SHP77 (cell line): ENCODE measurements at regions not wholly inside any gene's neighbourhood (a gene's known extent, or its start where the extent isn't known, plus 50 kb on each side); places are given as distances from the start of the nearest gene placed in this dataset.
A peak's percentile ranks its signal among the peaks of the same experiment; 100 is the strongest.
"Not testable (repeated sequence)": the region's sequence is repeated elsewhere in the genome, so short reads cannot be mapped to it uniquely, and the experiment has no call there.

Experiments
- DNase-seq, 2 experiments: peaks; one replicate each; lab custom pipeline; 2025; lab: John Stamatoyannopoulos, UW

- no peak for DNase-seq
Measured at GRCh38 chrX:63581906-63582305, 203.1 kb downstream of the ARHGEF9 start.

GRCh38 chrX:63581398-63581797 is 203.6 kb downstream of the ARHGEF9 start:
- DNase-seq: no peak

GRCh38 chrX:63576533-63576932 is 208.5 kb downstream of the ARHGEF9 start:
- no peak for DNase-seq

GRCh38 chrX:63575700-63576099 is 209.3 kb downstream of the ARHGEF9 start:
- DNase-seq: not testable (repeated sequence)

- DNase-seq: no peak
Measured at GRCh38 chrX:63566856-63567255, 215.7 kb upstream of the SPIN4 start.

- no peak for DNase-seq
Measured at GRCh38 chrX:63561425-63561824, 210.3 kb upstream of the SPIN4 start.

GRCh38 chrX:63560601-63561218 is 209.6 kb upstream of the SPIN4 start:
- peak; percentile 71 to 76 for DNase-seq

- DNase-seq: no peak
Measured at GRCh38 chrX:63551856-63552255, 200.7 kb upstream of the SPIN4 start.

GRCh38 chrX:63530654-63531053 is 179.5 kb upstream of the SPIN4 start:
- no peak for DNase-seq

GRCh38 chrX:63529961-63530360 is 178.8 kb upstream of the SPIN4 start:
- DNase-seq: no peak

- no peak for DNase-seq
Measured at GRCh38 chrX:63526863-63527262, 175.7 kb upstream of the SPIN4 start.

GRCh38 chrX:63525491-63525890 is 174.4 kb upstream of the SPIN4 start:
- DNase-seq: no peak

- DNase-seq: not testable (repeated sequence)
Measured at GRCh38 chrX:63519368-63519767, 168.2 kb upstream of the SPIN4 start.

GRCh38 chrX:63514569-63515080 is 163.5 kb upstream of the SPIN4 start:
- DNase-seq: no peak

GRCh38 chrX:63513825-63514568 is 162.9 kb upstream of the SPIN4 start:
- DNase-seq: no peak

- DNase-seq: no peak
Measured at GRCh38 chrX:63511361-63511760, 160.2 kb upstream of the SPIN4 start.

- no peak for DNase-seq
Measured at GRCh38 chrX:63508668-63509067, 157.5 kb upstream of the SPIN4 start.

GRCh38 chrX:63506320-63506719 is 155.2 kb upstream of the SPIN4 start:
- DNase-seq: peak in 1 of 2 experiments; percentile 3

- DNase-seq: no peak
Measured at GRCh38 chrX:63503541-63503940, 152.4 kb upstream of the SPIN4 start.

- DNase-seq: no peak
Measured at GRCh38 chrX:63488546-63489373, 137.6 kb upstream of the SPIN4 start.

GRCh38 chrX:63475200-63475599 is 124.1 kb upstream of the SPIN4 start:
- DNase-seq: no peak

GRCh38 chrX:63471004-63471403 is 119.9 kb upstream of the SPIN4 start:
- no peak for DNase-seq

- DNase-seq: no peak
Measured at GRCh38 chrX:63470506-63470905, 119.4 kb upstream of the SPIN4 start.
